Upper lobe of right lung (tissue), 1 donor: ENCODE measurements at regions not wholly inside any gene's neighbourhood (a gene's known extent, or its start where the extent isn't known, plus 50 kb on each side); places are given as distances from the start of the nearest gene placed in this dataset.
A peak's percentile ranks its signal among the peaks of the same experiment; 100 is the strongest.

ENCODE experiments used
- ATAC-seq: fragments of 200-7000 bp; cut with Tn5 transposase; one replicate; pipeline ENCODE4 v1.9.1; 2020; ENCODE audit warnings: mild to moderate bottlenecking, moderate library complexity
- DNase-seq: peaks from one replicate; pipeline ENCODE4 v3.0.0-alpha.2; 2020
- H3K27ac ChIP-seq: fragments of 200-600 bp; one replicate; pipeline ENCODE4 v1.8.0; 2022
- H3K27me3 ChIP-seq: fragments of 200-600 bp; one replicate; pipeline ENCODE4 v1.8.0; 2022; ENCODE audit warnings: mild to moderate bottlenecking
- H3K36me3 ChIP-seq: fragments of 200-600 bp; one replicate; pipeline ENCODE4 v1.8.0; 2022
- H3K4me1 ChIP-seq: fragments of 200-600 bp; one replicate; pipeline ENCODE4 v1.8.0; 2022
- H3K4me3 ChIP-seq: fragments of 200-600 bp; one replicate; pipeline ENCODE4 v1.8.0; 2022; ENCODE audit warnings: mild to moderate bottlenecking
- H3K9me3 ChIP-seq: fragments of 200-600 bp; one replicate; pipeline ENCODE4 v1.8.0; 2022
- CTCF ChIP-seq: fragments of 200-600 bp; IDR thresholded peaks from one replicate; pipeline ENCODE4 v1.8.0; 2022; ENCODE audit warnings: antibody characterized with exemption
- intact Hi-C: fragments of 100-400 bp; cut with DNase I; formaldehyde crosslinking; loops from one replicate; pipeline ENCODE4 v1.11.0; 2022
- donor health status: DM: no; HTN: yes; CAD: no; lungs with severe emphysema.

DNA sequence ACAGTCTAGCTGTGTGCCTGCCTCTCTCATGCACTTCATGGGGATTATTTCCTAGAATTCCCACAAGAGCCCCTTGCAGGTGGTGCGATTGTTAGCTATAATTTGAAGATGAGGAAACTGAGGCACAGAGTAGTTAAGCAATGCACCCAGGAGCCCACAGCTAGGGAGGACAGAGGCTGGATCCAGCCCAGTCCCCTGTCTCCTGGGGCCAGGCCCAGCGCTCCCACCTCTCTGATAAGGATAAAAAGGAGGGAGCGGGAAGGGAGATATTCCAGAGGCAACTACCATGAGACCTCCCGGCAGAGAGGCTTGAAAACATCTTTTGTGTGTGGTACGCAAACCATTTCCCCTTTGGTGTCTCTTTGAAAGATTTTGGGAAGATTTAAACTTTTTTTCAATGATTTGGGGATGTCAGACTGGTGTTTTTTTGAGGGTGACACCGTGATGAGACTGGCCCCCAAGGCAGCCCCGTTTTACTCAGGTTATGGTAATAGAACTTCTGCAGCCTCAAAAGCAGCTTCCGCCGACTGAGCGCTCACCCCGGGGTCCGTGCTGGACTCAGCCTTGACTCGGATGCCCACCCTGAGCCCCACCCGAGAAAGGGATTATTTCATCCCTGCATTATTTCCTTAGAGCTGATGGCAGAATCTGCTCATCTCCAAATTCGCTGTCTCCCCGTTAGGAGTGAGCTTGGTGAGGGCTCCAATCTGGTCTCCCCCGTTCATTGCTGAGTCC is 144.7 kb upstream of the IER5L start:
- Histone ChIP-seq H3K9me3 (no peaks in the 10 kb centered on the region), H3K27me3 (no peaks in the 10 kb centered on the region), H3K4me1 (peaks cover 42% of the 10 kb centered on the region), H3K4me3 (no peak overlapping the region), H3K36me3 (no peaks in the 10 kb centered on the region), H3K27ac (peak overlapping the region; percentile 90)
- TF ChIP-seq CTCF, result no peak
- intact Hi-C loops, result no loop called here
- ATAC-seq (no peak), DNase-seq (peak; percentile 40)

GRCh38 chr9:129322022-129322621 is 144.1 kb upstream of the IER5L start:
- DNase-seq (peak; percentile 58), ATAC-seq (no peak)
- Histone ChIP-seq H3K9me3 (no peaks in the 10 kb centered on the region), H3K36me3 (no peaks in the 10 kb centered on the region), H3K27ac (peak overlapping the region; percentile 90), H3K4me1 (peaks cover 42% of the 10 kb centered on the region), H3K27me3 (no peaks in the 10 kb centered on the region), H3K4me3 (peak overlapping the region; percentile 52)
- no peak for TF ChIP-seq CTCF
- intact Hi-C loops, result no loop called here

DNA sequence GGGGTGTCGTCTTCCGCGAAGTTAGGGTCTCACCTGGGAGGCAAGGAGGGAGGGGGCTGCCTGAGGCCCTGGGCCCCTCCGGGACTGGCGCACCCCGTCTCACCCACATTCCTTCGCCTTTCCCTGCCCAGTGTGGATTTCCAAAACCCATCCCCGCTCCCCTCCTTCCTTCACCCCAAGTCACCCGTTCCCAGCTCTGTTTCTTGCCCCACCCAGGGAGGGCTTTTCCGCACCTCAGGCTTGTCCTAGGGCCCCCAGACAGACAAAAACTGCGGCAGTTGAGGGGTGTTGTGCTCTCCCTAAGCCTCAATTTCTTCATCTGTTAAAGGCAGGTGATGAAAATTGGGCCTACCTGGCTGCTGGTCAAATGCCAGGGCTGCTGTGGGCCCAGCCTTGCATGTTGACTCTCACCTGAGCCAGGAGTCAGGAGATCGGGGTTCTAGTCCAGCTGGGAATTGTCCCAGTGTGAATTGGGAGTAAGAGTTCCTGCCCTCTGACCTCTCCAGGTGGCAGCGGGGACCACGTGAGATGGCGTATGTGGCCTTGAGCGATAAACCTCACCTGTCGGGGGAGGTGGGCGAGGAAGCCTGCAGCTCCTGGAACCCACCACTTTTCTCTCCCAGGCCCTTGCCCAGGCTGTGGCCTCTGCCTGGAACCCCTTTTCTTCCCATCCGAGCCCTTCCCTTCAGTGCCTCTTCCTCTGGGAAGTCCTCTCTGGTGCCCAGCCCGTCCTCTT is 143.4 kb upstream of the IER5L start:
- intact Hi-C loops, result no loop called here
- H3K27me3 ChIP-seq, result no peaks in the 10 kb centered on the region
- TF ChIP-seq CTCF, result no peak
- peak overlapping the region; percentile 90 for H3K27ac ChIP-seq
- DNase-seq, result no peak
- no peak for ATAC-seq
- no peaks in the 10 kb centered on the region for H3K36me3 ChIP-seq
- H3K4me3 ChIP-seq, result peak overlapping the region; percentile 52
- H3K4me1 ChIP-seq, result peaks cover 49% of the 10 kb centered on the region
- no peaks in the 10 kb centered on the region for H3K9me3 ChIP-seq

- DNase-seq (peak; percentile 82), ATAC-seq (peak; percentile 82)
- no peaks in the 10 kb centered on the region for H3K9me3 ChIP-seq
- H3K4me1 ChIP-seq, result peaks cover 56% of the 10 kb centered on the region
- TF ChIP-seq CTCF, result peak; percentile 38
- intact Hi-C loops, result no loop called here
- H3K4me3 ChIP-seq, result peak overlapping the region; percentile 52
- H3K27ac ChIP-seq, result peak overlapping the region; percentile 90
- H3K27me3 ChIP-seq, result no peaks in the 10 kb centered on the region
- H3K36me3 ChIP-seq, result no peaks in the 10 kb centered on the region
Observed at GRCh38 chr9:129320575-129321285, 142.7 kb upstream of the IER5L start.

DNA sequence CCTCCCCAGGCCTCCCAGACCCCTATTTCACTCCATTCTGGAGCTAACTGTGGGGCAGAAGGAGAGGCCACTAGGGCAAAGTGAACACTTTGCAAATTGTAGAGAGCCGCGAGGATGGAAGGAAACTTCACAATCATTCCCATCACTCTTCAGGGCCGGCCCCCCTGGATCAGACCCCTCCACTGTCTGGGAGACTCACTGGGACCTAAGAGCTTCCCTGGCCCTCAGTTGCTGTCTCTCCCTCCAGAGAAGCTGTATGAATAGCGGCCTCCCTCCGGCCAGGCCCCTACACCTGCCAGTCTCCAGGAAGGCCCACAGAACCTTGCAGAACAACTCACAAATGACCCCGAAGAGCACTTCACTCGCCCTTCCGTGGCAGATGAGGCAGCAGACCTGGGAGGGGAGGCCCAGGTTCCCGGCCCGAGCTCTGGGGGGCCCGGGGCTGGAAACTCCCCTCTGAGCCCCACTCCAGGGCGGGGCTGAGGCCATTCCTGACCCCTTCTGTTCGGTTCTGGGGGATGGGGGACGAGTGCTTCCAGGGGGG is 141.9 kb upstream of the IER5L start:
- peaks cover 62% of the 10 kb centered on the region for H3K4me1 ChIP-seq
- TF ChIP-seq CTCF, result no peak
- ATAC-seq (no peak), DNase-seq (peak; percentile 53)
- H3K36me3 ChIP-seq, result no peaks in the 10 kb centered on the region
- intact Hi-C loops, result no loop called here
- peak overlapping the region; percentile 90 for H3K27ac ChIP-seq
- H3K4me3 ChIP-seq, result peak overlapping the region; percentile 52
- H3K9me3 ChIP-seq, result no peaks in the 10 kb centered on the region
- no peaks in the 10 kb centered on the region for H3K27me3 ChIP-seq
